ENCODE measurements at regions not wholly inside any gene's neighbourhood (a gene's known extent, or its start where the extent isn't known, plus 50 kb on each side); places are given as distances from the start of the nearest gene placed in this dataset.

- no peak for DNase-seq
Observed at GRCh38 chr7:25520516-25520915, 292.2 kb upstream of the NPVF start.

DNA sequence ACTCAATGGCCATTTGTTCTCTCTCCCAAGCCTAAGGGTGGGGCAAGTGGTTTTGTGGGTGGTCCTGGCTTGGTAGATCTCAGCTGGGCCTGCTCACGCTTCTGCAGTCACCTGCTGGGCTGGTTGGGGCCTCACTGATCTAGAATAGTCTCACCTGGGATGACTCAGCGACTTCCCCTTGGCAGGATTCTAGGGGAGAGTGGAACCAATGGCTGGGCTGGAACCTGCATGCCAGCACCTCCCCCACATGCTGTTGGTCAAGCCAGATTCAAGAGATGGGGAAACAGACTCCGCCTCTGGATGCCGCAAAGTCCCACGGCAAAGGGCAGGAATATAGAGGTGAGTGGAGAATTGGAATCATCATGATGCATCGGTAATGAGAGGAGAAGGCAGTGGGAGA is 292.9 kb upstream of the NPVF start:
- DNase-seq, result no peak

DNA sequence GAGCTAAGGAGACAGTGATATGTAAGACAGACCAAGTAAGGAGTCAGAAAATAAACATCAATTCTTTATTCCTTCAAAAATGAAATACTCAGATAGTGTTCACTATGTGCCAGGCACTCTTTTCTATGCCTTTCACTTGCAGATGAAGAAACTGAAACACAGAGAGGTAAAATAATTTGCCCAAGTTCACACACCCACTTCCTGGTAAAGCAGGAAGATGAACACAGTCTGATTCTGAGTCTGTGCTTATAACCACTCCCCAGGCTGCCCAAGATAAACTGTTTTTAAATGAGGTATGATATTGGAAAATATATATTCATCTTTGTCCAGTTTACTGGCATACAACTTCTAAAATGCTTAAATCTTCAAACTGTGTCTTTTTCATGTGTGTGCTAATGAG is 294.4 kb upstream of the NPVF start:
- no peak for DNase-seq

DNA sequence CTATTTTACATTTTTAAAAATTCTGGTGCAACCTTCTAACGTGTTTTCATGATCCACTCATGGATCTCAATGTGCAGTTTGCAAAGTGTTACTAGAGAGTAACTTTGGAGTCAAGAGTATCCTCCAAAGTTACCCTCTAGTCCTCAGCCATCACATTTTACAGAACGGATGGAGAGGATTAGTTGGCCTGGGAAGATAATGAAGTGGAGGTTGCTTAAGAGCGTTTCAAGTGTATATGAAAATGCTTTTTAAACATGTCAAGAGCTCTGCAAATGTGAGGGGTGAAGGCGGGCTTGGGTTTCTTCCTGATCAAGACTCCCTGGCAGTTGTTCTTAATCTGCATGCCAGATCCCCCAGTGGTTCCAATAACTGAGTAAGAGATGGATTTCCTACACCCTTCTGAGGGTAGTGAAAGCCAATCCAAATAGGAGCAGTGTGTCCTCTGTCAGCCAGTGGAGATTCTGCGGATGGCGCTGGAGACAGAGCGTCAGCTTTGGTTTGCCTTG is 299.4 kb upstream of the NPVF start:
- no peak for DNase-seq

- no peak for DNase-seq
Observed at GRCh38 chr7:25529320-25529719, 301.0 kb upstream of the NPVF start.

DNA sequence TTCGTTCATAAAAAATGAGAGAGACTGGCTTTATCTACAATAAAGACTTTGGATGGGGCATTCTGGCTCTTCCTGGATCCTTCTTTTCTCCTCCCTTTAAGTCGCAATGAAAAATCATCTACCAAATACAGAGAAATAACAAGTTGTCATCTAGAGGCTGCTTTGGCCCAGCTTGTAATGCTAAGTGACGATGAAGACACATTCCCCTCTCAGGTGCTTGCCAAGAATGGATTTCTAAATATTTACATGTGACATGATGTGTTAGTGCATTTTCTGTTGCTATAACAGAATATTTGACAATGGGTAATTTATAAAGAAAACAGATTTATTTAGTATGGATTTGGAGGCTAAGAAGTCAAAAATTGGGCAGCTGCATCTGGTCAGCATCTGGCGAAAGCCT is 308.6 kb upstream of the NPVF start:
- DNase-seq, result no peak

GRCh38 chr7:25537662-25538375 is 309.5 kb upstream of the NPVF start:
- no peak for DNase-seq

GRCh38 chr7:25541094-25541821 is 313.0 kb upstream of the NPVF start:
- DNase-seq, result no peak

GRCh38 chr7:25541877-25542276 is 313.6 kb upstream of the NPVF start:
- no peak for DNase-seq

GRCh38 chr7:25543210-25543609 is 314.9 kb upstream of the NPVF start:
- DNase-seq, result no peak

DNA sequence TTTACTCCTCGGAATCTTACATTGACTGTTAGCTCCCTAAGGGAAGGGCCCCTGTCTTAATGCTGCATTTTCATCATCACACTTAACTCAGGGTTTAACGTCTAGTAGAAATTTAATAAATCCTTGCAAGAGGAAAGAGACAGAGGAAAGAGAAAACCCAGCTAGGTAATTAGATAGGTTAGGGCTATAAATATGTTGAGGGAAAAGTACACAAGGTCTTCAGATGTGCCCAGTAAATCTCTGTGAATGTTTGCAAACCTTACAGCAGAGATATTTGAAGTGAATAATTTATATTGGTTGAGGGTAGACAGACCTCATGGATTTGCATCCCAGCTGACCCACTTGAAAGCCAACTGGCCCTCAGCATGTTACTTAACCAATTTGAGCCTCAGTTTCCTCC is 315.5 kb upstream of the NPVF start:
- no peak for DNase-seq

- no peak for DNase-seq
Observed at GRCh38 chr7:25544254-25544653, 316.0 kb upstream of the NPVF start.

DNA sequence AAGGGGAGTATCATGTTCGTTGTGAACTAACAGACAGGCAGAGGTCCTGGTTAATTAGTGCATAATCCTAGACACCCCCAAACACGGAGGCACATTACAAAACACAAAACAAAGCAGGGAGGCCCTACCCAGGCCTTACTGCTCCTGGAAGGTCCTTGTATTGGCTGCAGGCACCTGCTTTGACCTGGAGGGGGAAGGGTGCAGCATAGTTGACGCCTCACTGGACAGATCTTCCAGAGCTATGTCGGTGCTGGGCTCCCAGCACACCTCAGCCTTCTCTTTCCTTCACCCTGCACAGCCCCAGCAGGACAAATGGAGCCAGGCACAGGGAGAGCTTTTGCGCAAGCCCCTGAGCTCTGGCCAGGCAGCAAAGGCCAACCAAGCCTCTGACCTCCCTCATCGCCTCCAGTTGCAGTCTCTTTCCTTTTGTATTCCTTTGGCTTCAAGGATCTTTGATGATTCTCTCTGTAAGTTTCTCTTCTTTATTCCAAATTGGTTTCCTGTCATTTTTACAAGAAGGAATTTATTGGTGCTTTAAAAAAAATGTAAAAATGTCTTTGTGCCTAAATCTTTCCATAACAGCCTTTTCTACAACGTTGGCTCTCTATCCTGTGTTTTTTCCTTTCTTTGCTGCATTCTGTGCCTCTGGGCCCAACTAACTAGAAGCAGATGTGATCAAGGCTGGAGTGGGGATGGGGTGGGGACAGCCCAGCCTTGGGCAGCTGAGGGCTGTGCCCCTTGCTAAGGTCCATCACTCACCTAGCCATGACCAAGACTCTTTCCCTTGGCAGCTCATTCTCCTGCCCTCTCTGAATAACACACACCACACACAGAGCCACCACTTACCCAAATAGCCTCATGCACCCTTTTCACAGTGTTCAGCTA is 317.1 kb upstream of the NPVF start:
- DNase-seq, result no peak

DNA sequence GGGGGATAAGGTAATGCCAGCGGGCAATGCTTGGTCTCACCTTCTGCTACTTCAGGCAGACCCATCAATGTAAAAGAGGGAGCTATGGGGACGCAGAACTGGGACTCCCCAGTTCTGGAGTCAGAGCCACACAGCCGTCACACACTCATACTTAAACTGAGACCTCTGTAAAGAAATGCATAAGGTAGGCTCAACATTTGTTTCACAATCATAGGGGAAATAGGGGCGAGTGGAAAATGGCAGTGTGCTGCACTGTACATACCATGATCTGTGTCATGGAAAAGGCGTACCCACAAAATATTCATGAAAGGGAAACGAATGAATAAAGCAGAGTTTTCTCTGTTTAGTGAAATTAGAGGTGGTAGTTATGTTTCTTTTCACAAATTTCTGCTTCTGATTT is 318.0 kb upstream of the NPVF start:
- no peak for DNase-seq

DNA sequence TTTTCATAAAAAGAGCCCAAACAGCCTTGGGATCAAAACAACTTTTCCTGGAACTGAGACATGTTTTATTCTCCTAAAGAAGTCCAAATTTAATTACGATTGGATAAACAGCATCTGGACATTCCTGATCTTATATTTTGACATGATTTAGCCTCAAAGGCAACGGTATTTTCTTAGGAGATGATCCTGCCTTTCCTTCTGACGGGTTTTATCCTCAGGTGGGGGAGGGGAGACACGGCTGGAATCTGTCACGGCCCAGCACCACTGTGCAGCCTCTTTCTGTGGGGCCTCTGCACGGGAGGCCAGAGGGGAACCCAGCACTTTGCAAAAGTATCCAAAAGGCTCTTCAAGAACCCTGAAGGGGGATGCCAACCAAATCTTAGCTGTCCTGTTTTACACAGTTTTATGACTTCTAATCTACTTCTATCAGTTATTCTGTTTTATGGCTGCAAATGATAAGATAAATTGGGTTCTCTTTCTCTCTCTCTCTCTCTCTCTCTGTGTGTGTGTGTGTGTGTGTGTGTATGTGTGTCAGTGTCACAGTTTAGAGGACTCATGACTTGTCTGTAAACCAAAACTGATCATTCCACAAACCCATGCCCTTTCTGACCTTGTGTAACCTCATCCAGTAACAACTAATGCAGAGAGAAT is 321.1 kb upstream of the NPVF start:
- no peak for DNase-seq

DNA sequence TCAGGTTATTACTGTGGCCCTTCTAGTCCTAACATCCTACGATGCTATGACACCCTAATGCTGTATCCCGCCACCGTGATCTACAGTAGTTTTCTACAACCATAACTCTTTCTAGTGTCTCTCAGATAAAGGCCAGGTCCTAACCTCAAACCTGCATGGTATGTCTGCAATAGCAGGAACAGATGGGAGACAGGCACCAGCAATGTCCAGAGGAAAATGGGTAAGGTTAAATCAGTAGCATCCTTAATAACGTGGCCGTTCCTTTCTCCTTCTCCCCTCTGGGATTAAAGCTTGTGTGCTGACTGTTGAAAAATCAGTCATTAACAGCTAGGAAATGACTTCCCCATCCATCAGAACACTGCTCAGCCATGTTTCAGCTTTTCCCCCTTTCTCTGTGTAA is 321.9 kb upstream of the NPVF start:
- no peak for DNase-seq

GRCh38 chr7:25552998-25553397 is 324.7 kb upstream of the NPVF start:
- DNase-seq, result no peak

GRCh38 chr7:25553580-25554291 is 325.4 kb upstream of the NPVF start:
- DNase-seq, result no peak

DNA sequence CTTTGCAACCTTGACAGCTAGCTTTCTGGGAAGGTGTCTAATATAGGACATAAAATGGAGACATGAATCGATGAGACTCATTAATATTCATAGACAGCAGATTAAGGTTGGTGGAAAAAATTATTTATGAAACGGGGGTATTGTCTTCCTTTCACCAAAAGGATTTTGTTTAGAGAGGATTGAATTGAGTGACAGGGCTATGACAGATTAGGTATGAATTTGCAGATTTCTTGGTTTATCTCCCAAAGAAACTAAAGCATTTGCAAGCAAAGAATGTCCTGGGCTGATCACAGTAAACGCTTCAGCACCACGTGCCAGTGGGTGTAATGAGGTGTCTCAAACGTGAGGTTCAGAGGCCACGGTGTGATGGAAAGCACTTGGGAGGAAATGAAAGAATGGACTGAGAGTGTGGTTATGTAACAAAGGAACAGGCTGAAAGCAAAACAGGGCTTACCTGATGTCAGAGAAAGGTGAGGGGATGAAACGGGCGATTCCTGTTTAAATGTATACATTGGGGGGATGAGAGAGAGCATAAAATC is 329.2 kb upstream of the NPVF start:
- no peak for DNase-seq

DNA sequence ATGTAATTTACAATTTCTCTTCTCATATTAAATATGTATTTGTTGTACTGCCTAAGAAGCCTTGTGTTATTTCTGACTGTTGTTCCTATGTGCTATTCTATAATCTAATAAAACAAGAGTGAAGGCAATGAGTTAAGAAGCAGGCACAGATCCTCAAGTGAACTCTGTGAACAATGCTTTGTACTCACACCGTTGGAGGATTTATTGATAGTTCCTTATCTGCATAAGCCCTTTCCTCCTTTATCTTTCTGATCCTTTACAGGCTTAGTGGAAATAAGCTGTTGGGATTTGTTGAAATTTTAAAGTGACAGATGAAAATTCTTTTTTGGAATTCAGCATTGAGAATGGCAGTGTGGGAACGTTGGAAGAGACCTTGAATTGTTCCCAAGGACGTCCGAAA is 329.6 kb upstream of the NPVF start:
- no peak for DNase-seq

DNA sequence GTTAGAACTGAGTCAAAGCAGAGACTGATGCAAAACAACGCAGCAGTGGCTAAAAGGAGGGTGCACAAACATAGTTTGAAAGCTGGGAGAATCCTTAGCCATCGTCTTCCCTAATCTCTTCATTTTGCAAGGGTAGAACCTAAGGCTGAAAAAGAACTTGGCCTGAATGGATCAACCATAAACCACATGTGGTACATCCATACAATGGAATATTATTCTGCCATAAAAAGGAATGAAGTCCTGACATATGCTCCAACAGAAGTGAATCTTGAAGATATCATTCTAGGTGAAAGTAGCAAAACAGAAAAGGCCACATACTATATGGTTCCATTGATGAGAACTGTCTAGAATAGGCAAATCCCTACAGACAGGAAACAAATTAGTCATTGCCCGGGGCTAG is 330.3 kb upstream of the NPVF start:
- DNase-seq, result no peak
